ENCODE measurements at regions not wholly inside any gene's neighbourhood (a gene's known extent, or its start where the extent isn't known, plus 50 kb on each side); places are given as distances from the start of the nearest gene placed in this dataset.

DNA sequence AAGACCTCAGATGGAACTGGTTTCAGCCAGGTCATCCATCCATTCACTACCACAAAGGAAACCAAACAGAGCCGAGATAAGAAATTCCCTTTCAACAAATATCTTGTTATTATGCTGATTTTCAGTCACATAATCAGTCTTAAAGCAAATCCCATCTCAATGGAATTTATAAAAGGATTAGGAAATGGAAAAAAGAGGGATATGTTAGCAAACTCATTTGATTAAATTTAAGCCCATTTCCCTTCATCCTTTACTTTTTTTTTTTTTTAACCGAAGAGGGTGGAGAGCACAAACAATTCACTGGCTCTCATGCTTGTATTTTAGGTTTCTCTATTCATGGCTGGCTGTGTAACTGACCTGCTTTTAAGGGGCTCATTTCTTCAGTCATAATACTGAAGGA lies 109.0 kb upstream of the GATA6 start:
- no peak for DNase-seq (ENCODE audit: extremely low spot score)
- Histone ChIP-seq H3K4me3 (no peak overlapping the region), H3K36me3 (no peaks in the 10 kb centered on the region), H3K27me3 (no peaks in the 10 kb centered on the region), H3K4me1 (no peaks in the 10 kb centered on the region), H3K9me3 (no peaks in the 10 kb centered on the region), H3K27ac (replicated peaks in 1 of 4) (no peak overlapping the region)
- no peak for TF ChIP-seq EP300 (IDR thresholded peaks at IDR 0.05)
- TF ChIP-seq, protein P1, sequence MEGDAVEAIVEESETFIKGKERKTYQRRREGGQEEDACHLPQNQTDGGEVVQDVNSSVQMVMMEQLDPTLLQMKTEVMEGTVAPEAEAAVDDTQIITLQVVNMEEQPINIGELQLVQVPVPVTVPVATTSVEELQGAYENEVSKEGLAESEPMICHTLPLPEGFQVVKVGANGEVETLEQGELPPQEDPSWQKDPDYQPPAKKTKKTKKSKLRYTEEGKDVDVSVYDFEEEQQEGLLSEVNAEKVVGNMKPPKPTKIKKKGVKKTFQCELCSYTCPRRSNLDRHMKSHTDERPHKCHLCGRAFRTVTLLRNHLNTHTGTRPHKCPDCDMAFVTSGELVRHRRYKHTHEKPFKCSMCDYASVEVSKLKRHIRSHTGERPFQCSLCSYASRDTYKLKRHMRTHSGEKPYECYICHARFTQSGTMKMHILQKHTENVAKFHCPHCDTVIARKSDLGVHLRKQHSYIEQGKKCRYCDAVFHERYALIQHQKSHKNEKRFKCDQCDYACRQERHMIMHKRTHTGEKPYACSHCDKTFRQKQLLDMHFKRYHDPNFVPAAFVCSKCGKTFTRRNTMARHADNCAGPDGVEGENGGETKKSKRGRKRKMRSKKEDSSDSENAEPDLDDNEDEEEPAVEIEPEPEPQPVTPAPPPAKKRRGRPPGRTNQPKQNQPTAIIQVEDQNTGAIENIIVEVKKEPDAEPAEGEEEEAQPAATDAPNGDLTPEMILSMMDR (IDR thresholded peaks at IDR 0.05) = no peak
- TF ChIP-seq POLR2A (IDR thresholded peaks at IDR 0.05; ENCODE audit: low read depth) = no peak
- no peak for TF ChIP-seq POLR2AphosphoS5 (IDR thresholded peaks at IDR 0.05)
- intact Hi-C loops (cut with DNase I) = no loop called here
- 65% methylated on average over 2 of the region's 2 CpGs for WGBS

DNA sequence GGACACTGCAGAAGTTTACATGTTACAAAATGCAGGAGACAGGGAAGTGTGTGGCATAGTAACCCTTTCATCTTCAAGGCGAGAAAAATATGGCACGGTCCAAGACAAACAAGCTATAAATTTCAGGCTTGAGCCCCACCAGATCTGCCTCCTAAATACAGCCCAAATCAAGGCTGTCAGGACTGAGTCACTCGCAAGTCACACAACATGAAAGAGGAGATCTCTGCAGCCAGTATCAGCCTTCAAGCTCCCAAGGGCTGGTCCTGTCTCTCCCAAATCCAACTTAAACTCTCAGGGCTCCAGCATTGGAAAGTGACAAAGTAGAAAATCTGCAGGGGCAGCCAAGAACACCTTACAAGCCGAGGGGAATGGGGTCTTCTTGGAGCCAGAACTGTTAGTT lies 106.3 kb upstream of the GATA6 start:
- Histone ChIP-seq H3K4me1 (no peaks in the 10 kb centered on the region), H3K27ac (replicated peaks in 1 of 4) (no peak overlapping the region), H3K9me3 (no peaks in the 10 kb centered on the region), H3K4me3 (no peak overlapping the region), H3K27me3 (no peaks in the 10 kb centered on the region), H3K36me3 (no peaks in the 10 kb centered on the region)
- WGBS = 79% methylated on average over 4 of the region's 4 CpGs
- intact Hi-C loops (cut with DNase I) = no loop called here
- TF ChIP-seq, protein P1 (IDR thresholded peaks at IDR 0.05) = no peak
- no peak for DNase-seq (ENCODE audit: extremely low spot score)

DNA sequence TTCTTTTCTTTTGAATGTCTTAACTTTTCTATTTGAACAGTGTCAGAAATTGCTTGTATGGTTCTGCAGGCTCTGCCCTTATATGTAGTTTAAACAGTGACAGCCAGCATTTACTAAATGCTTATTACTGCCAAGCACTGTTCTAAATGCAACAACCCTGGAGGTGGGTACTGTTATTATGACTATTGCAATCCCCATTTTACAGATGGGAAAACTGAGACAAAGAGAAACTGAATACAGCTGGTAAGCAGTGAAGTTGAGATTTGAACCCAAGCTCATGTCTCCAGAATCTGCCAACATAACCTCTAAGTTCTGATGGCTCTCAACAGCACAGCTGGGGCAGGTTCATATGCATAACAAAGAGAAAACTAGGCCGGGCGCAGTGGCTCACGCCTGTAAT lies 105.7 kb upstream of the GATA6 start:
- 90% methylated on average over 3 of the region's 3 CpGs for WGBS
- H3K9me3 ChIP-seq = no peaks in the 10 kb centered on the region
- no peaks in the 10 kb centered on the region for H3K36me3 ChIP-seq
- no peak overlapping the region for H3K27ac ChIP-seq (replicated peaks in 1 of 4)
- intact Hi-C loops (cut with DNase I) = no loop called here
- H3K27me3 ChIP-seq = no peaks in the 10 kb centered on the region
- H3K4me1 ChIP-seq = no peaks in the 10 kb centered on the region
- no peak overlapping the region for H3K4me3 ChIP-seq
- TF ChIP-seq EP300 (IDR thresholded peaks at IDR 0.05) = no peak
- TF ChIP-seq POLR2AphosphoS5 (IDR thresholded peaks at IDR 0.05) = no peak
- TF ChIP-seq, protein P1 (IDR thresholded peaks at IDR 0.05) = no peak
- no peak for TF ChIP-seq POLR2A (IDR thresholded peaks at IDR 0.05; ENCODE audit: low read depth)
- no peak for DNase-seq (ENCODE audit: extremely low spot score)

DNA sequence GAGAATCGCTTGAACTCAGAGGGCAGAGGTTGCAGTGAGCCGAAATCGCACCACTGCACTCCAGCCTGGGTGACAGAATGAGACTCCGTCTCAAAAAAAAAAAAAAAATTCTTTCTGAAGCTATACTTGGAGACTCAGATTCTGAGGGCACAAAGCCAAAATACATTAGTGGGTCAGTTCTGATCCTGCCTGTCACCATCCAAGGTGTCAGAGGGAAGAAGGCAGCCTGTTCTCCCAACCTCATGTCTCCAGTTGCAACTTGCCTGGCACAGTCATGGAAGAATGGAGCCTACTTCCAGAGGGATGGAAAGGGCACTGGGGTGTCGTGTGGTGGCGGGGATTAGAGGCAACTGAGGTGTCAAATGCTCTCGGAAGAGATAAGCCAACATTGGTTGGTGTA lies 104.8 kb upstream of the GATA6 start:
- H3K4me1 ChIP-seq = no peaks in the 10 kb centered on the region
- TF ChIP-seq EP300 (IDR thresholded peaks at IDR 0.05) (no peak), POLR2AphosphoS5 (IDR thresholded peaks at IDR 0.05) (no peak), POLR2A (IDR thresholded peaks at IDR 0.05; ENCODE audit: low read depth) (no peak)
- TF ChIP-seq, protein P1 (IDR thresholded peaks at IDR 0.05) = no peak
- no peaks in the 10 kb centered on the region for H3K27me3 ChIP-seq
- H3K4me3 ChIP-seq = no peak overlapping the region
- H3K36me3 ChIP-seq = no peaks in the 10 kb centered on the region
- DNase-seq (ENCODE audit: extremely low spot score) = no peak
- intact Hi-C loops (cut with DNase I) = no loop called here
- no peak overlapping the region for H3K27ac ChIP-seq (replicated peaks in 1 of 4)
- H3K9me3 ChIP-seq = no peaks in the 10 kb centered on the region
- WGBS = 62% methylated on average over 7 of the region's 7 CpGs

DNA sequence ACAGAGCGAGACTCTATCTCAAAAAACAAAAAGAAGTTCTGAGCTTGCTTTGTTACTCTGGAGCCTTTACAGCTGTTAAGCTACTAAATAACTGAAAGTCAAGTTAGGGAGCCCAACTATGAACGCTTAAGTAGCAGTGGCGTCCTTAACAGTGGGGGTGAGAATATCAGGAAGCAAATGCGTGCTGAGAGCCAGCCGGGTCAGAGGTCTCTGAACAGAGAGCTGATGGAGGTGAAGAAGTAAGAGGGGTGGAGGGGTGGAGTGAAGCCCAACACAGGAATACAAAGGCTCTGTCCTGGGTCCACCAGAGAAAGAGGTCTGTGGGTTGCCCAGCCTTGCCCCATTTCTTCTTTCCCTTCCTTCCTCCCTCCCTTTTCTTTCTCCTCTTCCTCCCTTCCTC lies 104.1 kb upstream of the GATA6 start:
- 58% methylated on average over 5 of the region's 5 CpGs for WGBS
- intact Hi-C loops (cut with DNase I) = no loop called here
- TF ChIP-seq POLR2A (IDR thresholded peaks at IDR 0.05; ENCODE audit: low read depth) (no peak), EP300 (IDR thresholded peaks at IDR 0.05) (no peak), POLR2AphosphoS5 (IDR thresholded peaks at IDR 0.05) (no peak)
- TF ChIP-seq, protein P1 (IDR thresholded peaks at IDR 0.05) = no peak
- Histone ChIP-seq H3K27me3 (no peaks in the 10 kb centered on the region), H3K27ac (replicated peaks in 1 of 4) (no peak overlapping the region), H3K36me3 (no peaks in the 10 kb centered on the region), H3K4me1 (no peaks in the 10 kb centered on the region), H3K4me3 (no peak overlapping the region), H3K9me3 (no peaks in the 10 kb centered on the region)
- no peak for DNase-seq (ENCODE audit: extremely low spot score)

Measured in esophagus muscularis mucosa (tissue), 4 donors.